ENCODE measurements at regions not wholly inside any gene's neighbourhood (a gene's known extent, or its start where the extent isn't known, plus 50 kb on each side); places are given as distances from the start of the nearest gene placed in this dataset.

DNA sequence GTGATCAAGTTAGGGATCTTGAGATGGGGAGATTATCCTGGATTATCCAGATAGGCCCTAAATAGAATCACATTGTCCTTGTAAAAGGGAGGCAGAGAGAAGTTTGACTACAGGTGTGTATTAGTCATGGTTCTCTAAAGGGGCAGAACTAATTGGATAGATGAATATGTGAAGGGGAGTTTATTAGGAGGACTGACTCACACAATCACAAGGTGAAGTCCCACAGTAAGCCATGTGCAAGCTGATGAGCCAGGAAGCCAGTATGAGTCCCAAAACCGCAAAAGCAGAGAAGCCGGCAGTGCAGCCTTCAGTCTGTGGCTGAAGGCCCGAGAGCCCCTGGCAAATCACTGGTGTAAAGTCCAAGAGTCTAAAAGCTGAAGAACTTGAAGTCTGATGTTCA, 275.8 kb downstream of the KCNS3 start:
- ChIA-PET RAD21 (ENCODE audit: unreplicated experiment) (no interaction called here), POLR2A (no interaction called here), CTCF (interaction anchor here (1.8 kb wide), 1 partner anchor 302 kb away, joined by 4 read pairs; no protein-coding TSS in a partner anchor), SMC1A (ENCODE audit: uncharacterized antibody, unreplicated experiment) (interaction anchor here (0.6 kb wide), 1 partner anchor 195 kb away, joined by 3 read pairs; no protein-coding TSS in a partner anchor)
- in situ Hi-C loops (cut with MboI): loop anchor here (5.0 to 10.0 kb wide), 2 partner anchors 302 to 439 kb away; no protein-coding TSS in a partner anchor
- Histone ChIP-seq H3K27ac (ENCODE audit: control insufficient read depth, insufficient read depth) (no peak overlapping the region), H3K4me2 (ENCODE audit: control insufficient read depth, insufficient read depth) (no peak overlapping the region), H3K27me3 (replicated peaks in 1 of 2; ENCODE audit: control insufficient read depth in 2 of 2, insufficient read depth in 2 of 2, low read length in 1 of 2) (peaks cover 0 to 4% of the 10 kb centered on the region in 2 experiments; a peak in 2 of 4 replicates), H3K9ac (ENCODE audit: control insufficient read depth, insufficient read depth, low read length) (no peak overlapping the region), H2AFZ (ENCODE audit: control insufficient read depth, low read depth, low read length) (no peak overlapping the region), H3K79me2 (ENCODE audit: control insufficient read depth, insufficient read depth, low read length) (no peaks in the 10 kb centered on the region), H3K9me3 (replicated peaks; ENCODE audit: control insufficient read depth, insufficient read depth, low read length) (no peaks in the 10 kb centered on the region), H4K20me1 (ENCODE audit: control insufficient read depth, insufficient read depth) (no peaks in the 10 kb centered on the region), H3K4me3 (no peak overlapping the region), H3K4me1 (ENCODE audit: control insufficient read depth, insufficient read depth, low read length) (no peaks in the 10 kb centered on the region), H3K36me3 (ENCODE audit: control insufficient read depth in 2 of 2, insufficient read depth in 2 of 2, low read length in 1 of 2) (no peaks in the 10 kb centered on the region)
- 41% methylated on average over 3 of the region's 3 CpGs for WGBS (ENCODE audit: insufficient coverage, insufficient replicate concordance, low lambda C conversion rate, missing lambda C conversion rate)
- ATAC-seq (no peak), FAIRE-seq (no peak), DNase-seq (ENCODE audit: low read depth, low spot score) (no peak)
- no peak for TF ChIP-seq CBX3 (IDR thresholded peaks at IDR 0.05; ENCODE audit: borderline replicate concordance, low read depth)
- no peak for TF ChIP-seq RUNX3 (IDR thresholded peaks at IDR 0.05; ENCODE audit: low read length)
- no peak for TF ChIP-seq HDAC2 (IDR thresholded peaks at IDR 0.05)
- TF ChIP-seq, protein P1, sequence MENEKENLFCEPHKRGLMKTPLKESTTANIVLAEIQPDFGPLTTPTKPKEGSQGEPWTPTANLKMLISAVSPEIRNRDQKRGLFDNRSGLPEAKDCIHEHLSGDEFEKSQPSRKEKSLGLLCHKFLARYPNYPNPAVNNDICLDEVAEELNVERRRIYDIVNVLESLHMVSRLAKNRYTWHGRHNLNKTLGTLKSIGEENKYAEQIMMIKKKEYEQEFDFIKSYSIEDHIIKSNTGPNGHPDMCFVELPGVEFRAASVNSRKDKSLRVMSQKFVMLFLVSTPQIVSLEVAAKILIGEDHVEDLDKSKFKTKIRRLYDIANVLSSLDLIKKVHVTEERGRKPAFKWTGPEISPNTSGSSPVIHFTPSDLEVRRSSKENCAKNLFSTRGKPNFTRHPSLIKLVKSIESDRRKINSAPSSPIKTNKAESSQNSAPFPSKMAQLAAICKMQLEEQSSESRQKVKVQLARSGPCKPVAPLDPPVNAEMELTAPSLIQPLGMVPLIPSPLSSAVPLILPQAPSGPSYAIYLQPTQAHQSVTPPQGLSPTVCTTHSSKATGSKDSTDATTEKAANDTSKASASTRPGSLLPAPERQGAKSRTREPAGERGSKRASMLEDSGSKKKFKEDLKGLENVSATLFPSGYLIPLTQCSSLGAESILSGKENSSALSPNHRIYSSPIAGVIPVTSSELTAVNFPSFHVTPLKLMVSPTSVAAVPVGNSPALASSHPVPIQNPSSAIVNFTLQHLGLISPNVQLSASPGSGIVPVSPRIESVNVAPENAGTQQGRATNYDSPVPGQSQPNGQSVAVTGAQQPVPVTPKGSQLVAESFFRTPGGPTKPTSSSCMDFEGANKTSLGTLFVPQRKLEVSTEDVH (IDR thresholded peaks at IDR 0.05; ENCODE audit: low read depth, partially characterized antibody): no peak
- TF ChIP-seq, protein P2, sequence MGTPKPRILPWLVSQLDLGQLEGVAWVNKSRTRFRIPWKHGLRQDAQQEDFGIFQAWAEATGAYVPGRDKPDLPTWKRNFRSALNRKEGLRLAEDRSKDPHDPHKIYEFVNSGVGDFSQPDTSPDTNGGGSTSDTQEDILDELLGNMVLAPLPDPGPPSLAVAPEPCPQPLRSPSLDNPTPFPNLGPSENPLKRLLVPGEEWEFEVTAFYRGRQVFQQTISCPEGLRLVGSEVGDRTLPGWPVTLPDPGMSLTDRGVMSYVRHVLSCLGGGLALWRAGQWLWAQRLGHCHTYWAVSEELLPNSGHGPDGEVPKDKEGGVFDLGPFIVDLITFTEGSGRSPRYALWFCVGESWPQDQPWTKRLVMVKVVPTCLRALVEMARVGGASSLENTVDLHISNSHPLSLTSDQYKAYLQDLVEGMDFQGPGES (IDR thresholded peaks at IDR 0.05): no peak
- no peak for TF ChIP-seq NR2C2 (IDR thresholded peaks at IDR 0.05; ENCODE audit: borderline replicate concordance, control insufficient read depth, insufficient read length, low read depth)
- no peak for TF ChIP-seq PAX5 (IDR thresholded peaks at IDR 0.05; ENCODE audit: borderline replicate concordance, low read depth, low read length)
- TF ChIP-seq NR2C1 (IDR thresholded peaks at IDR 0.05): no peak
- no peak for TF ChIP-seq WRNIP1 (IDR thresholded peaks at IDR 0.05; ENCODE audit: borderline replicate concordance, low read depth, low read length)
- TF ChIP-seq, protein P3, sequence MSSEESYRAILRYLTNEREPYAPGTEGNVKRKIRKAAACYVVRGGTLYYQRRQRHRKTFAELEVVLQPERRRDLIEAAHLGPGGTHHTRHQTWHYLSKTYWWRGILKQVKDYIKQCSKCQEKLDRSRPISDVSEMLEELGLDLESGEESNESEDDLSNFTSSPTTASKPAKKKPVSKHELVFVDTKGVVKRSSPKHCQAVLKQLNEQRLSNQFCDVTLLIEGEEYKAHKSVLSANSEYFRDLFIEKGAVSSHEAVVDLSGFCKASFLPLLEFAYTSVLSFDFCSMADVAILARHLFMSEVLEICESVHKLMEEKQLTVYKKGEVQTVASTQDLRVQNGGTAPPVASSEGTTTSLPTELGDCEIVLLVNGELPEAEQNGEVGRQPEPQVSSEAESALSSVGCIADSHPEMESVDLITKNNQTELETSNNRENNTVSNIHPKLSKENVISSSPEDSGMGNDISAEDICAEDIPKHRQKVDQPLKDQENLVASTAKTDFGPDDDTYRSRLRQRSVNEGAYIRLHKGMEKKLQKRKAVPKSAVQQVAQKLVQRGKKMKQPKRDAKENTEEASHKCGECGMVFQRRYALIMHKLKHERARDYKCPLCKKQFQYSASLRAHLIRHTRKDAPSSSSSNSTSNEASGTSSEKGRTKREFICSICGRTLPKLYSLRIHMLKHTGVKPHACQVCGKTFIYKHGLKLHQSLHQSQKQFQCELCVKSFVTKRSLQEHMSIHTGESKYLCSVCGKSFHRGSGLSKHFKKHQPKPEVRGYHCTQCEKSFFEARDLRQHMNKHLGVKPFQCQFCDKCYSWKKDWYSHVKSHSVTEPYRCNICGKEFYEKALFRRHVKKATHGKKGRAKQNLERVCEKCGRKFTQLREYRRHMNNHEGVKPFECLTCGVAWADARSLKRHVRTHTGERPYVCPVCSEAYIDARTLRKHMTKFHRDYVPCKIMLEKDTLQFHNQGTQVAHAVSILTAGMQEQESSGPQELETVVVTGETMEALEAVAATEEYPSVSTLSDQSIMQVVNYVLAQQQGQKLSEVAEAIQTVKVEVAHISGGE (CRISPR knock-in tag; IDR thresholded peaks at IDR 0.05): no peak
- intact Hi-C loops (cut with micrococcal nuclease; ENCODE audit: unreplicated experiment): no loop called here
- BruUV-seq (replicated peaks): no TSS peak
